HG02763 (cell line): ENCODE measurements at regions not wholly inside any gene's neighbourhood (a gene's known extent, or its start where the extent isn't known, plus 50 kb on each side); places are given as distances from the start of the nearest gene placed in this dataset.

Experiments
- ATAC-seq: cut with Tn5 transposase; IDR thresholded peaks from one replicate; pipeline ENCODE4 v1.9.1; 2021; ENCODE audit warnings: mild to moderate bottlenecking, moderate library complexity; ENCODE audit not compliant: unreplicated experiment

DNA sequence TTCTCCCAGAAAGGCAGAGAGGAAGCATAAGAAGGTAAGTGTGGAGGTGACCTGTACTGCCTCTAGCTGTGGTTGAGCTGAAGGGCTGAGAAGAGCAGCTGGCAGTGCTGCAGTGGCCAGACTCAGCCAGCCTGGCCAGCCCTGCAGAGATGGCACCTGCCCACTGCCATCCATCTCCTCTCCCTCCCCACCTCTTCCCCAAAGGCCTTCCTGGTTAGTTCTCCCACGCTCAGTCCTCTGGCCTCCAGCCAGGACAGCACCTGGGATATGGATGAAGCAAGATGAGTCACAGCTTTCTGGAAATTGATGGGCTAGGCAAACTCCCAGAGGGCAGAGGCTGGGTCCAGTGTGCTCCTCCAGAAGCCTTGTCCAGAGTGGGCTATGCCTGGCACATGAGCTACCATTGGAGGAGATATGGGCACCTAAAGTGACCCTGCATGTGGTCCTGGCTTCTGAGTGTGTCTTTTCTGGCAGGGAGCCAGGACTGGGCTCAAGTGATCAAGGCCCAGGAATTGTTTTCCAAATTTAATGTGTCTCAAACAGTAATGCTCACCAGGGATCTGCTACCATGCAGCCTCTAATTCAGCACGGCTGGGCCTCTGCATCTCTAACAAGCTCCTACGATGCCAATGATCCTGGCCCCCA lies 81.0 kb upstream of the CACUL1 start:
- no peak for ATAC-seq

DNA sequence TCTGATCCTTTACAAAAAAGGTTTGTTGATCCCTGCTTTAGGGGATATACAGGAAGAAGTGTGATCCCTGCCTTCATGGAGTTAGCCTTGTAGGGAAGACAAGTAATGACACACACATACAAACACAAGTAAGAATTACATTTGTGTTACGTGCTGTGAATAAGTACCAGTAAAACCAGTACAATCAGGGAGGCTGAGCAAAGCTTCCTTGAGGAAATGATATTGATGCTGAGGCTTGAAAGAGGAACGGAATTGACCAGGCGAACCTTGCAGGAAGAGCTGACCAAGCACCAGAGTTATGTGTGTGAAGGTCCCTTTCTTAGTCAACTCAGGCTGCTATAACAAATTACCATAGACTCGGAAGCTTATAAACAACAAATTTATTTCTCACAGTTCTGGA lies 83.6 kb upstream of the CACUL1 start:
- ATAC-seq, result no peak

DNA sequence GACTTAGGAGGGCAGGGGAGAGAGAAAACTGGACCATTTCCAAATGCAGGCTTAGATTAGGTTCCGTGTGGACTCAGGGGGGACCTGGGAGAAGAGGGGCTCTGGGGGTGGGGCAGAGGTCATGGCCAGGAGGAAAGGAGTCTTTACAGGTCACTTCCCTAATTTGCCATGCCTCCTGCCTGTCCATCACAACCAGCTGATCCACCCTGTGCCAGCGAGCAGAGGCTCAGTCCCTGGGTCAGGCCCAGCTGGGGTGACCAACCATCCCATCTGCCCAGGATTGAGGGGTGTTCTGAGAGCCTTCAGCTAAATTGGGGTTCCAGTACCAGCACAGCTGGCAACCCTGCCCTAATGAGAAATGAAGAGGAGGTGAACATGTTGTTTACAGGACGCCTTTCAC lies 84.6 kb upstream of the CACUL1 start:
- ATAC-seq, result no peak

DNA sequence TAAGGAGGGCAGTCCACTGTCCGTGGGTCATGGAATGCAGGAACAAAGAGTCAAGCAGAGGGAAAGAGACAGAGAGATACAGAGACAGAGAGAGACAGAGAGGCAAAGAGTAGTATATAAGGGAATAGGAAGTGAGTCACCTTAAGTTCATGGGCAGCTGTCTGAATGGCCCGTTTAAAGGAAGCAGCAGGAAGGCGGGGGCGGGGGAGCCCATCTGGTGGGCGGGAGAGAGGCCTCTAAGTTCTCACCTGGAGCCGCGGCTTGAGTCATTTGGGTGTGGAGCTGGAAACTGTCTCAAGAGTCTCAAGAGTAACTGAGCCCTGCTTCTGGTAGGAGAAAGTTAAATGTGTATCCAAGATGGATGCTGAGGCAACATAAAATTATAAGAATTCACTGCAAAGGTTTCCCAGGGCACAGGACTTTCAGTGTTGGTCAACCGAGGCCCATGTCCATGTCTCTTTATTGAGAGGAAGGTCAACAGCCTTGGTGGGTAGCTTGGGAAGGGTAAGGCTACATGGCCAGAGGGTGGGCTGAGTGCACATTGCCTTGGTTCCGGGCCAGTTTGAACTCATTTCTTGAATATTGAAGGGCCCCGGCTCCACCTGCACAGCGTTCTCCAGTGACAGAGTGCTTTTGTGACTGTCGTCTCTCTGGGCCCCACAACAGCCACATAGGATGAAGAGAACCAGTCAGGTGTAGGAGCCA lies 85.5 kb upstream of the CACUL1 start:
- ATAC-seq, result no peak

DNA sequence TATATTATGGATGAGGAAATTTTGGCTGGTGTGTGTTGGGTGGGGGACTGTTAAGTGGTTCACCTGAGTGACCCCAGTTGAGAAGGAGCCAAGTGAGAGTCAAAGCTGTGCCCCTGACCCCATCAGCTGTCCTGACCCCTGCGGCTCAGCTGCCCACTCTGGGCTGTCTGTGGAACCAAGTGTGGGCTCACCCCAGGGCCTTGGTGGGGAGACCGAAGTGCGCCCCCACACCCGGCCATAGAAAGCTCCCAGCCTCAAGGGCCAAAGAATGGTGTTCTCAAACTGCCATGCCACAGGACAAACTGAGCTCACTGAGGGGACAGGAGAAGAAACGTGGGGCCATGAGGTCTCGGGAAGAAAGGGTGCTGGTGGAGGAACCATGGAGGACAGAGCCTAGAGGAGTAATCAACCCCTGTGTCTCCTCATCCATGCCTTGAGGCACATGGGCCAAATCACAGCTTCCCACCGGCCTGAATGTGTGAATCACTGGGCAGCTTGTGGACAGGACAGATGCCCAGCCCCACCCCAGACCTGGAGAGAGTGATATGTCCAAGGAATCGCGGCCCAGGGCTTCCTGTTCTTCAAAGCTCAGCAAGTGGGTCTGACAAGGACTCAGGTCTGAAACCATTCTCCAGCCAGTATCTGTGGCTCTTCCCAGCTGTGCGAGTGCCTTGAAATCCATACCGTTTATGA lies 86.2 kb upstream of the CACUL1 start:
- ATAC-seq, result no peak

DNA sequence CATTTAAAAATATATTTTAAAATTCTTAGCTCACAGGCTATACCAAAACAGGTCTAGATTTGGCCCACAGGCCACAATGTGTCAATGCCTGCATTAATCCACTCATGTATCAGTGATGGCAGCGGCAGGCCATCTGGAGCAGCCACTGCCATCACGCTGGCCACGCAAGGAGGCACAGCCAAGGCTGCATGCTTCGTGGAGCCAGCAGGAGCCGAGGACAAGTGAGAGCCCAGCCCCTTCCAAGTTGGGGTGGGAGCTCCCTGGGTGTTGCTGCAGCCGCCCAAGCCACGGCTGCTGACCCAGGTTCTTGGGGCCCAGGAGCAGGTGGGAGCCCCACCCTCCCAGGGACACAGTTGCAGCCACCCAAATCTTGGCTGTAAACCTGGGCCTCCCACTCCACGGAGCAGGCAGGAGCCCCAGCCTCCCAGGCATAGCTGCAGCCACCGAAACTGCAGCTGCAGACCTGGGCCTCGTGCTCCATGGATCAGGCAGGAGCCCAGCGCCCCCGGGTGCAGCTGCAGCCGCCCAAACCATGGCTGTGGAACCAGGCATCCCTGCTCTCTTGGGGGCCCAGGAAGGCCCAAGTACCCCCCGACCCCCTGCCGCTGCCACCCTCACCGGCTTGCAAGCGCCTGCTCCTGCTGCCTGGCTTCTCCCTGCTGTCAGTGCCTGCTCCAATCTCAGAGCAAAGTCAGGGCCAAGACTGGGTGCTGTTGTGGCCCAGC lies 87.3 kb upstream of the CACUL1 start:
- ATAC-seq, result no peak

- ATAC-seq, result no peak
Measured at GRCh38 chr10:118842843-118843624, 88.3 kb upstream of the CACUL1 start.

- ATAC-seq, result no peak
Measured at GRCh38 chr10:118843647-118844265, 89.0 kb upstream of the CACUL1 start.

DNA sequence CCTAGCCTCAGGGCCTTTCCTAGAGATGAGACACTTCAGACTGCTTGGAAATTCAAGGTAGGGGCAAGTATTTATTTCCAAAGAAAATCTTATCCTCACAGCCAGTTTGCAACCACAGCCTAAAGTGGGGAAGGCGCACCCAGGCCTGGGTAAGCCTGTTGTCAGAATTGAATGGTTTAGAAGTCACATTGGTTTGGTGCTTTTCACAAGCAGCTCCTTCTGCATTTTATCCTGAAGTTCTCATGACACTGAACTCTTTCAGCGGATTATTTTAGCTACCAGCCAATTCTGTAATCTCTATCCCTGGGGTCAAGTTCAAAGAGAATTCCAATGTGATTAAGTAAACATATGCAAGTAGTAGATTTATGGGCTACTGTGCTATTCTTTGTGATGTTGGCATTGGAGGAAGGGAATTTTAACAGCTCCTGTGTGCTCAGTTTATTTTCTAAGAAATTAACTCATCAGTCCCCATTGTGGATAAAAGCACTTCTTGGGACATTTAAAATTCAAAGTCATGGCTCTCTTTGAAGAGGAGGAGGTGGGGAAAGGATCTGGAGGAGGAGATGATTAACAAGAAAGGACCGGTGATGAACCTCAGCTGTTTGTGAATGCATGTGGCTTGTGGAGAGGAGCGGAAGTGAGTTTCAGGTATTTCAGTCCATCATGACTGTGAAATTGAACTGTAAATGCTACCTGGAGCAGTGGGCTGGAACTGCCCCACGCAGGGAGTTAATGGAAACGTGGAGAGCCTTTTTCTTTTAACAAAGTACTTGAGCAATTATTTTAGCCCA lies 90.2 kb upstream of the CACUL1 start:
- ATAC-seq, result no peak

DNA sequence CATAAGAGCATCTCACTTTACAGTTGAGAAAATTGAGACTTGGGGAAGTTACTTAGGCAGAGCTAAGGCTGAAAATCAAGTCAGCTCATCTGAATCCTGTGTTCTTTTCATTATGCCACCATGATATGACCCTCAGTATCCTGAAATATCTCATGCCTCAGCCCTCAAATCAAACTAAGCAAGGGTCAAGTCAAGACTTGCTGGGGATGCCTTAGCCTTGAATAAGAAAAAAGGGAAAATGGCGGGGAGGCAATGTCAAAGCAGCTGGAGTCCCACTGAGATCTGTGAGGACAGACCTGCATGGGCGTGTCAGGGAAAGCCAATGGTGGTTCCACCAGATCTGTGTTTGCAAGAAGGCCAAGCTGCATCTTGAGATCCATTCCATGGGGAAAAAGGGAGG lies 91.0 kb upstream of the CACUL1 start:
- no peak for ATAC-seq

GRCh38 chr10:118850418-118851061 lies 95.8 kb upstream of the CACUL1 start:
- ATAC-seq, result no peak

GRCh38 chr10:118851062-118852035 lies 96.6 kb upstream of the CACUL1 start:
- ATAC-seq, result peak; percentile 42

GRCh38 chr10:118853916-118854315 lies 99.1 kb upstream of the CACUL1 start:
- ATAC-seq, result no peak

- ATAC-seq, result no peak
Measured at GRCh38 chr10:118856106-118856505, 101.3 kb upstream of the CACUL1 start.

GRCh38 chr10:118865998-118866693 lies 111.4 kb upstream of the CACUL1 start:
- no peak for ATAC-seq

DNA sequence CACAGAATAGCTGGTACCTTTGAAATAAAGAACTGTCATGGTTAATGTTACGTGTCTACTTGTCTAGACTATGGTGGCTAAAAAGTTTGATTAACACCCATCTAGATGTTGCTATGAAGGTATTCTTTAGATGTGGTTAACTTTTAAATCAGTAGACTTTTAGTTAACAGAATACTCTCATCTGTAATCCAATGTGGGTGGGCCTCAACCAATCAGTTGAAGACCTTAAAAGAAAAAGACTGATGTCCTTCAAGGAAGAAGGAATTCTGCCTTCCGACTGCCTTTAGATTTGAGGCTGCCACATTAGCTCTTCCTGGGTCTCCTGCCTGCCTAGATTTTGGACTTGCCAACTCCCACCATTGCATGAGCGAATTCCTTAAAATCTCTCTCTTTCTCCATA lies 113.0 kb upstream of the CACUL1 start:
- no peak for ATAC-seq

DNA sequence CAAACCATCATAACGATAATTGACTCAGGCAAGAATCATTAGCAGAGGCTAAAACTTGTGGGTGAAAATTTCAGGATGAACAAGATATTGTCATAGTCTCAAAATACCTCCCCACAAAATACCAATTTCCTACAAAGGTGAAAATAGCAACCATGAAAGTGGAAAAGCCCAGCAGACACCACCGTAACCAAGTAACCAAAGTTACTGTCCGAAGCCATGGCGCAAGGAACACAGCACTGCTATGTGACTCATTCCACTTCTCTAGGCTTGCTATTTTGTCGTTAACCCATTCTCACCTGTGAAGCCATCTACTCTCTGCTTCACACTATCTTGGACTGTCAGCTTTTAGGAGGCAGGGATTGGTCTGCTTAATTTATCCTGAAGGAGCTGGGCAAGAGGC lies 113.8 kb upstream of the CACUL1 start:
- ATAC-seq, result no peak
